KBM-7 (cell line): ENCODE measurements at regions not wholly inside any gene's neighbourhood (a gene's known extent, or its start where the extent isn't known, plus 50 kb on each side); places are given as distances from the start of the nearest gene placed in this dataset.

Source experiments
- DNase-seq: peaks from one replicate; pipeline ENCODE4 v3.0.0-alpha.2; 2015
- in situ Hi-C: fragments of 300-500 bp; cut with MboI; formaldehyde crosslinking; loops from 2 replicates; pipeline ENCODE4 v1.14.3; 2020; ENCODE audit warnings: low sequenced_read_pairs, low pct_unique_long_range_greater_than_20kb, mixed read lengths

DNA sequence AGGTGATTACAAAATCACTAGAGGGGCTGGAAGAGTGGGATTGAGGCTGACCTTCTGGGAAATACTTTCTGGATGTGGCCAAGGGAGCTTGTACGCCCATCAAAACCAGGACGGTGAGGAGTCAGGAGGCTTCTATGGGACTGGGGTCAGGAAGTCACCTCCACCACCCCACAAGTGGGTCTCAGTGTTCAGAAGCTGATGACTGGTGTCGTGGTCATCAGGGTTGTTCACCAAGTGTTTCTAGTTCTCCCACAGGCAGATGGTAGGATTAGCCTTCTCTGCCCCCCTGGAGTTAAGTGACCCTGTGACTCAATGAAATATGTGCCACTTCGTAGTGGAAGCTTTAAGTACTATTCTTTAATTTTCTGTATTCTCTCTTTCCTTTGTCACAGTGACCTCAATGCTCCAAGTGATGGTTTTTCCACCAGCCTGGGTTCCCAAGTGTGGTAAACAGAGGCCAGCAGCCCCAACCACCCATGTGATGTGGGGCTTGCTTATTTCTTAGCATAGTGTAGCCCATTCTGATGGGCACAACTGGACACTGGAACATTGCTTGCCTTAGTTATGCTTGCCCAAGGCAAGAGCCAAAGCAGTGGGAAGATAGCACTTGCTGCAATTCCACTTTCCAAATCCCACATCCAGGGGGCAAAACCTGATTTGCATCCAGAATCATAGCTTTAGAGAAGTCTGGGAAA, 258.8 kb downstream of the CYP26B1 start:
- DNase-seq = no peak
- in situ Hi-C loops = no loop called here

DNA sequence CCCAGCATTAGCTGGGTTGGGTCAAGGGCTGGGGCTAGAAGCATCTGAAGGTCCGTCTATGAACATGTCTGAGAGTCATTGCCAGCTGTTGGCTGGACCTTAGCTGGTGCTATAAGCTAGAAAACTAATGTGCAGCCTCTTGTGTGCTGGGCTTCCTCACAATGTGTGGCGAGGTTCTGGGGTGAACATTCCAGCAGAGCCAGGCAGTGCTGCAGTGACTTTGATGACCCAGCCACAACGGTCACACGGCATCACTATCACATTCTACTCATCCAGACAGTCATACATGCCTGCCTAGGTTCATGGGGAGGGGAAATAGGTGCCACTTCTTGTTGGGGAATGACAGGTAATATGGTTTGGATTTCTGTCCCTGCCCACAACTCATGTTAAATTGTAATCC, 260.5 kb downstream of the CYP26B1 start:
- in situ Hi-C loops = no loop called here
- no peak for DNase-seq

- no peak for DNase-seq
- in situ Hi-C loops = no loop called here
Observed at GRCh38 chr2:71886241-71886640, 261.4 kb downstream of the CYP26B1 start.

GRCh38 chr2:71884303-71885042, 263.2 kb downstream of the CYP26B1 start:
- in situ Hi-C loops = no loop called here
- no peak for DNase-seq

DNA sequence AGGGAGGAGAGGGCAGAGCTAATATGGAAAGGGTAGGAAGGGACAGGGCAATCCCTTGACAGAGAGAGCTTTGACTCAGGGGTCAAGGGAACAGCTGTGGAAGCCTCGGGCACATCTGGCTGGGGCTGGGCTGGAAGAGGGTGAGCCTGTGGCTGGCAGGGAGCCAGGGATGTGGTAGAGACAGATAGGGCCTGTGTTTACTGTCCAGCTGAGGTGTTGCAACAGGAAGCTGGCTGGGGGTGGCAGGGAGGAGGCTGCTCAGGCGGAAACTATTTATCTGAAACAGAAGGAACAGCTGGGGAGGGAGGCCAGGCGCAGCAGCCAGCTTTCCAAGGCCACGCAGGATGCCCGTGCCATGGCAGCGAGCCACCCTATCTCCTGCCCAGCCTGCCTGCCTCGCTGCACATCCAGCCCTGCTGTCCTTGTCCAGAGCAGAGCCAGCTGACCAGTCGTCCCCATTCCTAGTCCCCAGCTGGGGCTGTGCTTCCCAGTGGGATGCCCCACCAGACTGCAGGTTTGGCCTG, 264.7 kb downstream of the CYP26B1 start:
- DNase-seq = peak; percentile 50
- in situ Hi-C loops = no loop called here

- in situ Hi-C loops = no loop called here
- DNase-seq = no peak
Observed at GRCh38 chr2:71882236-71882946, 265.3 kb downstream of the CYP26B1 start.

GRCh38 chr2:71880846-71881610, 266.6 kb downstream of the CYP26B1 start:
- in situ Hi-C loops = no loop called here
- no peak for DNase-seq

DNA sequence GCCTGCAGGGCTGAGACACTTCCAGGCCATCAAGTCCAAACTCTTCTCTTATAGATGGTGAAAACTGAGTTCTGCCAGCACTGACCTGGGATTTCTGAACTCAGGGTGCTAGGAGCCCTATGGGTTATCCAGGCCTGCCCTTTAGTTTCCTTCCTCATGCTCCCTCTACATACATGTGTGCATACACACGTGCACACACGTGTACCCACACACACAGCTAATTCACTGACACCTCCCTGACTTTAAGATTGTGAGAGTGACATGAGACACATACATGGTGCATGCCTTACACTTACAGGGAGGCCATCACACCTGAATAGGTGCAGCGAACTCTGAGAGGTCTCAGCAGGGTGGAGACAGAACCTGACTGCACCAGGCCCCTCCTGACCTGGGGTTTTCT, 267.4 kb downstream of the CYP26B1 start:
- no peak for DNase-seq
- in situ Hi-C loops = no loop called here

GRCh38 chr2:71879509-71880184, 268.0 kb downstream of the CYP26B1 start:
- no peak for DNase-seq
- in situ Hi-C loops = no loop called here

GRCh38 chr2:71878626-71879508, 268.8 kb downstream of the CYP26B1 start:
- no peak for DNase-seq
- in situ Hi-C loops = no loop called here

GRCh38 chr2:71877636-71878035, 270.0 kb downstream of the CYP26B1 start:
- DNase-seq = no peak
- in situ Hi-C loops = no loop called here

DNA sequence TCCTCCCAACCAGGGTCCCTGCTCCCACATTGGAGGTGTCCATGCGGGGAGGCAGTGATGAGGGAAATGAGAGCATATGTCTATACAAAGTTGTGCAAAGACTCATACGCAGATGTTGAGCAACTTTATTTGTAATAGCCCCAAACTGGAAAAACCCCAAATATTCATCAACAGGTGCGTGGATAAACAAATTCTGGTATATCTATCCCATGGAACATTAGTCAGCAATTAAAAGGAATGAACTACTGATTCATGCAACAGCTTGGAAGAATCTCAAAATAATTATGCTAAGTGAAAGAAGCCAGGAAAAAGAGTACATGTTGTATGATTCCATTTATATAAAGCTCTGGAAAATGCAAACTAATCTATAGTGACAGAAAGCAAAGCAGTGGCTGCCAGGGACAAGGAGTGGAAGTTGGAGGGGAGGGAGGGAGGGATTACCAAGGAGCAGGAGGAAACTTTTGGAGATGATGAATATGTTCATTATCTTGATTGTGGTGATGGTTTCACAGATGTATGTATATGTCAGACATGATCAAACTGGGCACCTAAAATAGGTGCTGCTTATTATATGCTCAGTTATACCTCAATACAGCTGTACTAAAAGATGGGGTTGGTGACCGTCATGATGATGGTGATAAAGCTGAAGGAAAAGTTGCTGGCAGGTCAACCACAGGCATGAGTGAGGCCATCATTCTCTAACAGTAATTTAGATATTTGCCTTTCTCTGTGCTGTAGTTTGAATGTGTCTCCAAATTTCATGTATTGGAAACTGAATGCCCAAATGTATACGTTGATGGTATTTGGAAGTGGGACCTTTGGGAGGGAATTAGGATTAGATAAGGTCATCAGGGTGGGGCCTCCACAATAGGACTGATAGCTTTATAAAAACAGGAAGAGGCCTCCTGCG, 270.9 kb downstream of the CYP26B1 start:
- no peak for DNase-seq
- in situ Hi-C loops = no loop called here

GRCh38 chr2:71872466-71873051, 275.1 kb downstream of the CYP26B1 start:
- in situ Hi-C loops = no loop called here
- DNase-seq = no peak

- DNase-seq = no peak
- in situ Hi-C loops = no loop called here
Observed at GRCh38 chr2:71865391-71865965, 282.2 kb downstream of the CYP26B1 start.

DNA sequence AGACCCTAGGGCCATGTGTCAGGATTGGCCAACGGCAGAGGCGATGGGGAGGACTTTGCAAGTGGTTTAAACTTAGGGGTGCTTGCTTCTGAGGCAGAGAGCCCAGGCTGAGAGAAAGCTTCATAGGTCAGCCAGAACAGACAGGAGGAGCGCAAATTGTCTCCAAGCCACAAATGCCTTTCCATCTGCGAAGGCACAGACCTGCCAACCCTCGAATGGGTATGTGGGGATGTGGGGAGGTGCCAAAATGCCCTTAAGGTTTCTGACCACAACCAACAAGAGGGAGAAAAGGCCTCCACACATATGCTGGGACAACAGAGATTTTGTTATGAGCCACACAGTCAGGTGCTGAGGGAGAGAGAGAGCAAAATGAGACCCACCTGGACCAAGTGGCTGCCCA, 283.6 kb downstream of the CYP26B1 start:
- in situ Hi-C loops = no loop called here
- DNase-seq = no peak

DNA sequence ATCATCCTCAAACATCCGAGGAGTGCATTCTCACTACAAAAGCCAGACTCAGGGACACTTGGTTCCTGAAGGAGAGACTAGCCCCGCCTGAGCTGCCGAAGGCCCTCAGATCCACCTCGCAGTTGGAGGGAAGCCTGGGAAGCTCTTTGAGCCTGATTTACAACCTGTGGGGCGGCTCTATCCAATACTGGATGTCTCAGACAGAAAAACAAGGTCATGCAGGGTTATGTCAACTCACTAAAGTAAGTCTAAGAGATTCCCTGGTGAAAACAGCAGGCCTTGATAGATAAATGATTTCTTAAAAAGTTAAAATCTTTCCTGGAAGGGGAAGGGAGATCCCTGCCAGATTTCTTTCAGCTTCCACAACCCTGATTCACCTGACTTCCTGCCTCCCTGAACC, 284.3 kb downstream of the CYP26B1 start:
- in situ Hi-C loops = no loop called here
- no peak for DNase-seq
